ENCODE measurements at regions not wholly inside any gene's neighbourhood (a gene's known extent, or its start where the extent isn't known, plus 50 kb on each side); places are given as distances from the start of the nearest gene placed in this dataset.

DNA sequence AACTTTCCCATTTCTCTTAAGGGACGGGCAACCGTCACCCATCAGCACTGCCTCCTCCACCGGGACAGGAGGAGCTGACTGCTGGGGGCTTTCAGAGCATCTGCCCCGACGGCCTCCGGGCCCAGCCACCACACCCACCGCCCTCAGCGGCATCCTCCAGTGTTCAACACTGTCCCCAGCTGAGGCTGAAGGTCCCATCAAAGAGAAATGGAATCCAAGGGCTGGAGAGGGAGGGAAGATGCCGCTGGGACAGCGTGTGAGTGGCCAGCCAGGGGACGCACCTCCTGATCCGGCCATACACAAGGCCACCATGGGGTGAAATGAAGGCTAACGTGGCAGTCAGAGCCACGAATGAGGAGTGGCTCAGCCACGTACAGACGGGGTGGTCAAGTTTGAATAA, 153.6 kb upstream of the PPP2R2D start:
- in situ Hi-C loops (cut with HindIII; ENCODE audit: low sequenced_read_pairs): no loop called here

DNA sequence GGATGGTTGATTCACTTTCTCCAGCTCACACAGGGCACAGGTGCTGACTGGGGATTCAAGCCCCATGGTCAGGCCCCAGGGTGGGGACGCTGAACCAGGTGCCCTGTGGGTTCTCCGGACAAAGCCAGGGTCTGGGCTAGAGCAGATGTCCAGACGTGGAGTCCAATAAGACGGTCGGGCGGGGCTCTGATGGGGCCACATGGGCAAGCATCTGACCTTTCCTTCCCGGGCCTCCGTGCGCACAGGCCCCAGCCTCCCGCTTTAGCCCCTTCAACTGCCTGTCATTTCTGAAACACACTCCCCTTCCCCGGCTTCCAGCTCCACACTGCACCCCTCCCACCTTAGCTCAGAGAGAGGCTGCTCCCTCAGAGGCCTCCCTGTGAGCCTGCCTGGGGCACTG, 153.0 kb upstream of the PPP2R2D start:
- in situ Hi-C loops (cut with HindIII; ENCODE audit: low sequenced_read_pairs): no loop called here

DNA sequence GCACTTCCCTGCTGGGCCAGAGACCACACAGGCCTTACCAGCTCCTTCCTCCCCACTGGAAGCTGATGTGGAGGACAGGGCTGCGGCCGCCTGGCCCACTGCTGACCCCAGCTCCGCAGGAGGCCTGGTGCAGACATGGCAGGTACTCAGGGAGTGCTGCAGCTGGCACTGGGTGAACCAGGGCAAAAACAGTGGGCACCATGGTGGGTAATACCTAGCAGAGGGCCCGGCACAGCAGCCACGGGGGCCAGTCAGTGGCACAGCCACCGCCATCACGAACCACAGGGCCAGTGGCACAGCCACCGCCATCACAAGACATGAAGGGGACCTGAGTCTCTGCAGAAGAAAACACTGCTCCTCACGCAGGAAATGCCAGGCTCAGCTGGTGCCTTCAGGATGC, 152.6 kb upstream of the PPP2R2D start:
- in situ Hi-C loops (cut with HindIII; ENCODE audit: low sequenced_read_pairs): no loop called here

DNA sequence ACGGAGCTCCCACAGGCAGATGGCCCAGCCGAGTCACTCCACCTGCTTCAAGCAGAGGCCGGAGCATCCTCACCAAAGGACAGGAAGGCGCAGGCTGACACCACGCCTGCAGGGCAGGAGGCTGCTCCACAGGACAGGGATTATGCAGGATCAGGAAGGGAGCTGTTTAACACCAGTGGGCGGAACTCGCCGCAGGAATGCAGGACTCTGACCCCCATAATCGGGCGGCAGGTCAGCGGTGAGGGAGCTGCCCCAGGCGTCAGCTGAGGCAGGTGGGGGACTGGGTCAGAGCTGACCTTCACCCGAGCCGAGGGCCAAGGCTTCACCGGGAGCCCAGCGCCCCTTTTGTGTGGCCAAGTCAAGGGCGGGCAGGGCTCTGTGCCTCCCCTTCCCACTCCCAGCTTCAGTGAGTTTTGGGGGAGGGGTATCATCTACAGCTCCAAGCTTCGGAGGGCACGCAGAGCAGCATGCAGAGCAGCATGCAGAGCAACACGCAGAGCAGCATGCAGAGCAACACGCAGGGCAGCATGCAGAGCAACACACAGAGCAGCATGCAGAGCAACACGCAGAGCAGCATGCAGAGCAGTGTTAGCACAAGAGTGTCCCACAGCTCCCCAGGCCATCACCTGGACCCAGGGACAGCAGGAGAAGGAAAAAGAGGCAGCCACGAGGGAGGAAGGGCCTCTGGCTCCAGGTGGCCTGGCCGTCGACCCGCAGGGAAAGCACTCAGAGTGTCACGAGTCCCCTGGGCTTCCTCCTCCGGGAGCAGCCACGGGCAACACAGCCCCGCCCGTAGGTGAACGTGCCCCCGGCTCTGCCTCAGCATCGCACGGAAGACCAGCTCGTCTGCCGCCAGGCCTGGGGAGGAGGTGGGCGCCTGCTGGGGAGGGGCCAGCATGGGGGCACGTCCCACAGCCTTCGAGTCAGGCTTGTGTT, 151.7 kb upstream of the PPP2R2D start:
- in situ Hi-C loops (cut with HindIII; ENCODE audit: low sequenced_read_pairs): no loop called here

DNA sequence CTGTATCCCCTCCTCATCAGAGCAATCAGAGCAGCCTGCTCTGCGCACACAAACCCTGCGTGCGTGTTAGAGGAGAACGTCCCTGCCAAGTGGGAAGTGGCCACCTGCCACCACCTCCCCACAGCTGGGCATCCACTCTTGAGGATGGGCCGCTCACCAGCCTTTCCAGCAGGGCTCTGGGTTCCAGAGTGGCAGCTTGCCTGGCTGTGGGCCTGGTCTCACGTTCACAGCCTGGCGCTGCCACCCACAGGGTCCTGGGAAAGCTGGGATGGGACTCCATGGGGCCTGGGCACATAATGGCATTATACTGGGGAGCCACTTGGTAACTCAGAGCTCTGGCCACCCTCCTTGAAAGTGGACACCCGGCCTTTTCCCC, 151.1 kb upstream of the PPP2R2D start:
- in situ Hi-C loops (cut with HindIII; ENCODE audit: low sequenced_read_pairs): no loop called here

DNA sequence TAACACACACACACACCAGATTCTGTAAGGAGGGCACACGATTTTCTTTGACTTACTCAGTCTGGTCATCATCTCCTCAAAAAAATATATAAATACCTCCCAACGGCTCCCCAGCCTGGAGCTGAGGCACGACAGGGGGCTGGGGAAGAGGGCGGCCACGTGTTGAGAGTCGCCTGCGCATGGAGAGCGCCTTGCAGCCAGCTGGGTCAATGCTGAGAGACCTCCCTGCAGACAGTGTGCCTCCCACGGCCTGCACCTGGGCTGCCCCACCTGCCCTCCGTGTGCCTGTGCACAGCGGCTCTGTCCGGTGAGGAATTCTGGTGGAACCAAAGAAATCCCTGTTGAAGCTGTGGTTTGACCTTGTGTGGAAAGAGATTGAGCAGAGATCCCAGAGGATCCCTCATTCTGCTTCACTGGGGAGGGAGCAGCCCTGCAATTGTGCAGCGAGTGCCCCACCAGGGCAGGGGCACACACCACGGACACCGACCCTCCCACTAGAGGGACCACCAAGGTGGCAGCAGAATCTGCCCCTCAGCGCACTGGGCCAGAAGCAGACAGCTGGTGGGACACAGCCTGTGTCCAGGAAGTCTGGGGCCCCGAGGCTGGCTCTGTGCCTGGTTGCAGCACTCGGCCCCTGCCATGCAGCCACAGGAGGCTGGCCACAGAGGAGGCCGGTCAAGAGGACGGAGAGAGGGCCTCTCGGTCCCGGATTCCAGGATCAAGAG, 150.5 kb upstream of the PPP2R2D start:
- in situ Hi-C loops (cut with HindIII; ENCODE audit: low sequenced_read_pairs): no loop called here

DNA sequence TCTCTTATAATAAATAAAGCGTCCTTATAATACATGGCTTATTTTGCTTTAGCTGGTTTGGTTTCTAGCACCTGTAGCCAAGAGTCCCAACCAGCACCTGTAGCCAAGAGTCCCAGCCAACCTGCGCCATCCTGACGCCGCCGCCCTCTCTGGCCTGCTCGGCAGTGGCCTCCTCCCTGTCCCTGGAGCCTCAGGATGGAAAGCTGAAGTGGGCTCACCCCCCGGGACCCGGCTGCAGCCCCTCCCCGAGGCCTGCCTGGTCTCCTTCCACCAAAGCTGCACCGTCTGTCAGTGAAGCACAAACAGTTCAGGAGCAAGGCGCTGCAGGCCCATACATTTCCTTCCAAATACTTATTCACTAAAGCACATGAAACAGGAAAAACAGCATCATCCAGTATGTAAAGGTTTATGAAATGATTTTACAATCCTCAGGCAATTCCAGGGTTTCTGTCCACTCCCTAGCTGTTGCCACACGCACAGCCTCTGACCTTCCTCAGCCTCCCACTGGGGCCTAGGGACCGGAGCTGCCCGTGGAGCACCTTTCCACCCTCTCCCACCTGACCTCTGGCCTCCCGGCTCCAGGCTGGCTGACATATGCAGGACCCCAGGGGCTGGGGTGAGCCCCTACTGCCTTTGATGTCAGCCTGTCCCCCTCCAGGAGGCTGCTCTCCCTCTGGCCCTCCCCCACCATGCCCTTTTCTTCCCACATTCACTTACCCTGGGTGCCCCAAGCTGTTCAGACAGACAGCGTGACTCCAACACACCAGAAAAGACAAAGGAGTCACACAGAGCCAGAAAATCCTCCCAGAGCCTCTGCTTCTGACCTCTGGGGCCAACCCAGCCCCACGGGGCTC, 149.6 kb upstream of the PPP2R2D start:
- in situ Hi-C loops (cut with HindIII; ENCODE audit: low sequenced_read_pairs): no loop called here

DNA sequence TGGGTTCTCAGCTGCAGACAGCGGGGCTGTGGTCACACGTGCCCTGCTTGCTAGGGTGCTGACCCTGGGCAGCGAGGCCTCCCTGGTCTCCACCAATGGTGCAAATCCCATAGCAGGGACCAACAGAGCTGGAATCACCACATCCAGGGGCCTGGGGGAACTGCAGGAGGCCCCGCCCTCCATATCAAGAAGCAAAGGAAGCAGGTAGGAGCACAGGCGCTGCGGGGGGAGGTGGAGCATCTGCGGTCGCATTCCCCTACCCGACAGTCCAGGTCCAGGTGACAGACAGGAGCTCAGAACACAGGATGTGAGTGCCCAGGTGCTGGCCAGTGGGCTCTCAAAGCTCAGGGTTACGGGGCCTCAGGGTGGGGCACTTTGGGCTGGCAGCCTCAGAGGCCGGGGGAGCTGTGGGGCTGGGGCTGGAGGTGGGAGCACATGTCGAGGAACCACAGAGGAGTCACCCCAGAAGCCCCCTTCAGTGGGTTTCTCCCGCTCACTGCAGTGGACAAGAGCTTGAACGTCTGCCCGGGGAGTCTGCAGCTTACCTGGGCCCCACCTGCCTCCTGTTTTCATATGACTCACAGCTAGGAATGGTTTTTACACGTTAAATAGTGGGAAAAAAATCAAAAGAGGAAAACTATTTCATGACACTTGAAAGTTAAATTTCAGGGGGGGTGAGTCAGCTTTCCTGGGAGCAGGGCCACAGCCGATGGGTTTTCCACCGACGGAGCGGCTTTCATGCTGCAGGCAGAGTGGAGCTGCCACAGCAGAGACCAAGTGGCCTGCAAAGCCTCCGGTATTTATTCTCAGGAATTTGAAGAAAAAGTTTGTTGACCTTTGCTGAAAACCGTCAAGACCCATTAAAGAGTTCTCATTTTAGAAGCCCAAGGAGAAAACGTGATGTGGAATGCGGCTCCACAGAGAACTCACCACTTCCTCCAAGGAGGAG, 148.7 kb upstream of the PPP2R2D start:
- in situ Hi-C loops (cut with HindIII; ENCODE audit: low sequenced_read_pairs): no loop called here

DNA sequence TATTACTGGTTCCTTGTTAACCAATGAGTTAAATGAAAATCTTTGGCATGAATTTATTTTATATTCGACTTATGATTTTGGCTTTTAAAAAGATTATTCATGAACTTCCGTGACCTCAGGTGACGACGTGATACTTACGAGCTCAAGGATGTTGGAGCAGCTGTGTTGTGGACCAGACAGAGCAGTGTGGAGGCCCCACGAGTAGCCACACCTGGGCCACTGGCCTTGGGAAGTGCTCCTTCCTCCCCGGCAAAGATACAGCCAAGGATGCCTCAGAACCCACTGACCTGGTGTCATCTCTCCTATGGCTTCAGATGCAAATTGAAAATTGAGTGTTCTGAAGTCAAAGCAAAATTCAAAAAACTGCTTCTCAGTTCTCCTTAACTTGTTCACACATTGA, 147.5 kb upstream of the PPP2R2D start:
- in situ Hi-C loops (cut with HindIII; ENCODE audit: low sequenced_read_pairs): no loop called here

DNA sequence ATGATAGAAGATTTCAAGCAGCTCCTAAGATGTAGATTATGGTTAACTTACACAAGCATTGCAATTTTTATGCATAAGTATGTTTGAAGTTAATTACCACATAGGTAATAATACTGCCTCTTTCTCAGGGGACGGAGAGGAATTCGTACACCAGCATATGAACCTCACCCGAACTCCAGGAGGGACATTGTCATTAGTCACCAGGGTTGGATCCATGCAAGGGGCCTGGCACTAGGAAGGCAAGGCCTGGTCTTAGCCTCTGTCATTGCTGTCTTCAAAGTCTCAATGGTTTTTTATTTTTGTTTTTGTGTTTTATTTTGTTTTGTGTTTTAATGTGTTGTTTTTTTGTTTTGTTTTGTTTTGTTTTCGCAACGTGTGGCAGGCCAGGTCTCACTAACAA, 145.6 kb upstream of the PPP2R2D start:
- in situ Hi-C loops (cut with HindIII; ENCODE audit: low sequenced_read_pairs): no loop called here

DNA sequence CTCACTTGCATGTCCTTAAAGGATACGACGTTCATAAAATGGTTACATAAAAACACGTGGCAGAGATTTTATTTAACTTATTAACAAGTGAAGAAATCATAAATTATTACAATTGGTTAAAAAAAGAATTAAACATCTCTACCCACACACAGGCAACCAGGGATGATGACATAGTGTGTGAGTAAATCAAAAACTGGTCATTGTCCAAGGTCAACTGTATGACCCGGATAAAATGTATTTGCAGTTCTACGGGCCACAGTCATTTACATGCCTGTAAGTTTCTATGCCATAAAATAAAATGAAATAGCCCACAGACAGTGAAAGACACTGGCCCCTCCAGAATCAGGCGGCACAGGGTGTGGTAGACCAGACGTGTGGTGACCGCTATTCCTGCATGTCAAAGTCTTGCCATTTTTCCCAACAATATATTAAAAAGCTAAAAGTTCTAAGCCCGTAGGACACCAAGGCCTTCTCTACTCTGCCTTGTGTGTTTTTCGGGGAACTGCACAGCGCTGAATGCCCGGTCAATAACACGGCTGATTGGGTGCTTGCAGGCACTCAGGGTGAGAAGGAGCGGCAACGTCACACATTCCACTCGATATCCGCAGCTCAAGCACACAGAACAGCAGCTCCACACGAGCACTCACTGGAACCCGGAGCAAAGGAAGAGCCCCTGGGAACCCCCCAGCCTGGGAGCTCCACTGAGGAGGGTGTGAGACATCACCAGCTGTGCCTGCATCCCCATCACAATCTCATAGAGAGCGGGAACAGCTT, 143.3 kb upstream of the PPP2R2D start:
- in situ Hi-C loops (cut with HindIII; ENCODE audit: low sequenced_read_pairs): no loop called here

DNA sequence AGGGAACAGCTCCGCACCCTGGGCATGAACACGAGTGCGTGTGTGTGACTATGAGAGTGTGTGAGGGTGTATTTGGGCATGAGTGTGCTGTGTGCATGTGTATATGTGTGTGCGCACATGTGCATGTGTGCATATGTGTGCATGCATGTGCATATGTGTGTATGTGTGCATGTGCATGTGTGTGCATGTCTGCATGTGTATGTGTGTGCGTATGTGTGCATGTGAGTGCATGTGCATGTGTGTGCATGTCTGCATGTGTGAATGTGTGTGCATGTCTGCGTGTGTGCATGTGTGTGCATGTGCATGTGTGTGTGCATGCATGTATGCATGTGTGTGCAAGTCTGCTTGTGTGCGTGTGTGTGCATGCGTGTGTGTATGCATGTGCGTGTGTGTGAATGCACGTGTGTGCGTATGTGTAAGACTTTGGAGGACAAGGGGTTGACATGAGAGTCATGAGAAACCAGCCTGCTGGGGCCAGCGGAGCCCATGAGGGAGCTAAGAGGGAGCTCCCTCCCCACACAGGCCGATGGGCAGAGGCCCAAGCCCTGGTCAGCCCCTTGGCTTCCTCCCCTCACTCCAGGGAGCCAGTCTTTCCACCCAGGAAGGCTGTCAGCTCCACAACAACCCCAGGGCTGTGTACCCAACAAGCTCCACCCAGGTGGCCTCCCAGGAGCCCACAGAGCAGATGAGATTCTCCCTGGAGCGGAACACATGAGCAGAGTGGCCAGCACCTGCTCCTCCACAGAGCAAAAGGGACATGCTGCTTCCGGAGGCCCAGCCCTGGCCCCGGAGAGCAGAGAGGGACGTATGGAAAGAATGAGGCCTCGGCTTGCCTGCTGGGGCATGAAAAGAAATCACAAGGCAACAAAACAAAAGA, 142.5 kb upstream of the PPP2R2D start:
- in situ Hi-C loops (cut with HindIII; ENCODE audit: low sequenced_read_pairs): no loop called here

DNA sequence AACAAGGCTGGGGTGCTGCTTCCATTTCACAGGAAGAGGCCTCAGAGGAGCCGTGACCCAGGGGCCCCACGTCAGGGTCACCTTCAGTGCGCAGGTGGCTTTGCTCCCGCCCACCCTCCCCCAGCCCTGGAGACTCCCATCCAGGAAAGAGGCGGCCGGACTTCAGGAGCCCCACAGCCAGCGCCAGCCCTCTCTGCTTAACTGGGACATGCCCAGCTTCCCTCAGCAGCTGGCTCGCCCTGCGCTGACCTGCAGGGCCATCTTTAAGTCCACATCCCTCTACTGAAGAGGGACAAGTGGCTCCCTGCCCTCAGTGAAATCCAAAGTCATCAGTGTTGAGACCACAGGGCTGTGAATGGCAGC, 141.9 kb upstream of the PPP2R2D start:
- in situ Hi-C loops (cut with HindIII; ENCODE audit: low sequenced_read_pairs): no loop called here

DNA sequence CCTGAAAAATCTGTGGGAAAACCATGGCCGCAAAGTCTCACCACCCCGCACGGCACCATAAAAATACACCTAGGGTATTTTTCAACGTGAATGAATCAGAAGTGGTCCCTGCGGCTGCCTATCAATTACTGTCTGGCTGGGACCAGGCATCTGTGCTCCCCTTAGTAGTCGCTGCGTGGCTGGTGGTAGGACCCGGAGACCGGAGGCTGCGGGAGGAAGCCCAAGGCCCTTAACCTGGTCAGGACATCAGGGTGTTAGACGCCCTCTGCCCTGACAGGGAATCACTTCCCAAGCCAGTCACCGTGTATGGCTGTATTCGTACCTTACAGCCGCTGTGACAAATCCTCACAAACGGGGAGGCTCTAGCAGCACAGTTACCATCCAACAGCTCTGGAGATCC, 141.5 kb upstream of the PPP2R2D start:
- in situ Hi-C loops (cut with HindIII; ENCODE audit: low sequenced_read_pairs): no loop called here

DNA sequence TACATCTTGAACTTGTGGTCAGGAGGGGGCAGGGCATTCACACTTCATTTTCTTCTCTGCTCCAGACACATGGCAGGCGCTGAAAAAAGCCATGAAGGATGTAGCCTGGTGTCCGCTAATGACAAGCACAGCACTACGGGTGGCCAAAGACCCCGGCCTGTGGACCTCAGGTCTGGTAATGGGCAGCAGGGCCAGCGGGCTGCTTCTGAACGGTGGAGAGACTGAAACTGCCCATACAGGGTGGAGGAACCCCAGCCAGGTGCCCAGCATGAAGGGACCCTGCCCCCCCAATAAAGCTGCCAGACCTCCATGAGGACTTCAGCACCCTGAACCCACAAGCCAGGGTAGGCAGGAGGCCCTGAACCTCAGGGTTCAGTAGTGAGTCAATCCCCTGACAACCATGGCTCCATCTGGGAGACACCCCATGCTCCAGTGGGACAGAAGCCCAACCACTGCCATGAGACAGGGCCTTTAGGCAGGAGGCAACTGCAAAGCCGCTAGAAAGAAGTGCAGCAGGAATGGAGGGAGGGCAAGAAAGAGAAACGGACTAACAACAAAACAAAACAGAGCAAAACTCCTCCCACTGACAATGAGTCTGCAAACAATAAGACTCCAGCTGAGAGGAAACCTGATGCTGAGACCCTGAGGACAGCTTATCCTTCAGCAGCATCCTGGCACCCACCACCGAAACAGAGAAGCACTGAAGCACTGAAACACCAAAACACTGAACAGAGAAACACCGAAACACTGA, 140.2 kb upstream of the PPP2R2D start:
- in situ Hi-C loops (cut with HindIII; ENCODE audit: low sequenced_read_pairs): no loop called here

DNA sequence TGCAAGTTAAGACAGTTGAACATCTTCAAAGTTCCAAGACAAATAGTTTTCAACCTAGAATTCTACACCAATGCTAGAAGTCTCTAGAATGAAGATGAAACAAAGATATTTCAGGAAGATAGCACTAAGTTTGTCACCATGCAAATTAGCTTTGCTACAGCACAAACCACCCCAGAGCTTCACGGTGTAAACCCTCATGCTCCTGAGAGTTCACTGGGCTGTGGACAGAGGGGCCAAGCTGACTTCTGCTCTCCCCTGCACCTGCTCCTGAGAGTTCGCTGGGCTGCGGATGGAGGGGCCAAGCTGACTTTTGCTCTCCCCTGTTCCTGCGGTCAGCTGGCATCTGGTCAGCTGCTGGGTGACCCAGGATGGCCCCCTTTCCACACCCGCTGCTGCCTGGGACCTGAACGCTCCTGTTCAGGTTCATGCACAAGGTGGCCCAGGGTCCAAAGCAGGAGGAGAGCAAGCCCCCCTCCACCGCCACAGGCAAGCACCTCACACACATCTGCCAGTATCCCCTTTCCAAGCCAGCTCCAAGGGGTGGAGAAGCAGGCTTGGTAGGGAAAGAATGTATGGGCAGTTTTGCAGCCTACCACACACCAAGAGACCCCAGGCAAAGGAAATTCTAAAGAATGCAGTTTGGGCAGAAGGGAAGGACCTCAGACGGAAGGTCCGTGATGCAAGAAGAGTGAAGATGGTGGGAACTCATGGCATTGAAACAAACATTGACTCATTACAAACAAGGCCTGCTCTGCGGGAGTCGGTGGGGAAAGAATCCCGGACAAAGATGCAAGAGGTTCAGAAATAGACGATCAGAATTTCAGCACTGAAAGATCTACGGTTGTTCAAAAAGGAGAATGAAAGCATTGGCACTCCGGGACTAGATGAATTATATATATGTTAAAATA, 137.8 kb upstream of the PPP2R2D start:
- in situ Hi-C loops (cut with HindIII; ENCODE audit: low sequenced_read_pairs): no loop called here

DNA sequence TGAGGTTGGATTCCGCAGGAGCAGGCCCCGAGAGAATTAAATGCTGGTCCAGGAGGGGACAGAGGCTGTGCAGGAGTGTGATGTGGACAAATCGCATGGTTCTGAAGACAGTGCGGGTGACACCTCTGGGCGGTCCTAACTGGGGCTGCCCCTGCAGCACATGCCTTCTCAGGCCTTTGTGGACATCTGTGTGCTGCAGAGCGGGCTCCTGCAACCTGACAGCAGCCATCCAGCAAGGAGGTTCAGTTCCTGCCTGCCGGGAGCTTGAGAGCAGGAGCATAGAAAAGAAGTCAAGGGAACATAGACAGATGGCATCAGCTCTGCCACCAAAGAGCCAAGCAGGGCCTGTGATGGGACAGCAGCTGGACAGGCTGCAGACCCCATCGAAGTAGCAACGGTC, 135.9 kb upstream of the PPP2R2D start:
- in situ Hi-C loops (cut with HindIII; ENCODE audit: low sequenced_read_pairs): no loop called here
